ENCODE measurements at regions not wholly inside any gene's neighbourhood (a gene's known extent, or its start where the extent isn't known, plus 50 kb on each side); places are given as distances from the start of the nearest gene placed in this dataset.

DNA sequence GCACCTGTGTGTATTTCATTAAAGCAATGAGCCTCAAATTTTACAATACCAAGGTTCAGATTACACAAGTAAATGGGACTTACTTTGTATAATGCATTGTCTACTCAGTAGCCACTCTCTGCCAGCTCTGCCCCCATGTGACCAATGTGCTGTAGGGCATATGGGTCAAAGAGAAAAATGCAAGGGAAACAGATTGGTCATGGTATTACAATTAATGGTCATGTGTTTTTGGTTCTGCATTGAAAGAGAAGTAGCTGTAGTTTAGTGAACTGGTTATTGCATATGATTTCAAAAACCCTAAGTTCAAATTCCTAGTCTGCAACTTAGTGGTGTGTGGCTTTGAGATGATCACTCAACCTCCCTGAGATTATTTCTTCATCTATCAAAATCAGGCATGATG, 545.4 kb downstream of the SUCLA2 start:
- TF ChIP-seq CTCF (IDR thresholded peaks at IDR 0.05): no peak
- TF ChIP-seq POLR2A (IDR thresholded peaks at IDR 0.05): no peak

Measured in heart left ventricle (tissue), 13 donors.